SH-SY5Y (cell line): ENCODE measurements at regions not wholly inside any gene's neighbourhood (a gene's known extent, or its start where the extent isn't known, plus 50 kb on each side); places are given as distances from the start of the nearest gene placed in this dataset.

ENCODE experiments used
- GATA2 ChIP-seq: IDR thresholded peaks from 2 replicates; pipeline ENCODE4 v1.6.1; 2011; ENCODE audit warnings: mild to moderate bottlenecking, low read depth, low read length
- GATA3 ChIP-seq: IDR thresholded peaks from 2 replicates; pipeline ENCODE4 v1.6.1; 2011; ENCODE audit warnings: low read depth, mild to moderate bottlenecking, low read length, moderate library complexity

GRCh38 chr18:57956491-57956890 is 87.5 kb upstream of the NEDD4L start:
- no peak for TF ChIP-seq GATA2
- no peak for TF ChIP-seq GATA3
